GM19438 (cell line): ENCODE measurements at regions not wholly inside any gene's neighbourhood (a gene's known extent, or its start where the extent isn't known, plus 50 kb on each side); places are given as distances from the start of the nearest gene placed in this dataset.

ENCODE experiments used
- ATAC-seq: cut with Tn5 transposase; IDR thresholded peaks from one replicate; pipeline ENCODE4 v1.9.1; 2021; ENCODE audit warnings: low read depth; ENCODE audit not compliant: unreplicated experiment

- ATAC-seq: no peak
Measured at GRCh38 chr2:139214801-139215200, 434.6 kb upstream of the NXPH2 start.

- no peak for ATAC-seq
Measured at GRCh38 chr2:139209586-139209985, 429.4 kb upstream of the NXPH2 start.

GRCh38 chr2:139201516-139201915, 421.3 kb upstream of the NXPH2 start:
- no peak for ATAC-seq

- ATAC-seq: no peak
Measured at GRCh38 chr2:139196754-139197153, 416.6 kb upstream of the NXPH2 start.

GRCh38 chr2:139194546-139194945, 414.4 kb upstream of the NXPH2 start:
- ATAC-seq: no peak

GRCh38 chr2:139177041-139177440, 396.9 kb upstream of the NXPH2 start:
- no peak for ATAC-seq

GRCh38 chr2:139175510-139175909, 395.3 kb upstream of the NXPH2 start:
- no peak for ATAC-seq

- no peak for ATAC-seq
Measured at GRCh38 chr2:139170406-139170805, 390.2 kb upstream of the NXPH2 start.

GRCh38 chr2:139165601-139166000, 385.4 kb upstream of the NXPH2 start:
- no peak for ATAC-seq

GRCh38 chr2:139165041-139165440, 384.9 kb upstream of the NXPH2 start:
- no peak for ATAC-seq

GRCh38 chr2:139162957-139163356, 382.8 kb upstream of the NXPH2 start:
- ATAC-seq: no peak

- ATAC-seq: no peak
Measured at GRCh38 chr2:139162456-139162855, 382.3 kb upstream of the NXPH2 start.

- ATAC-seq: no peak
Measured at GRCh38 chr2:139160836-139161235, 380.6 kb upstream of the NXPH2 start.

- no peak for ATAC-seq
Measured at GRCh38 chr2:139159177-139159576, 379.0 kb upstream of the NXPH2 start.

GRCh38 chr2:139156730-139157129, 376.5 kb upstream of the NXPH2 start:
- no peak for ATAC-seq

- no peak for ATAC-seq
Measured at GRCh38 chr2:139155991-139156390, 375.8 kb upstream of the NXPH2 start.

- ATAC-seq: no peak
Measured at GRCh38 chr2:139142252-139142880, 362.2 kb upstream of the NXPH2 start.

GRCh38 chr2:139124271-139124670, 344.1 kb upstream of the NXPH2 start:
- no peak for ATAC-seq

GRCh38 chr2:139123795-139124194, 343.6 kb upstream of the NXPH2 start:
- no peak for ATAC-seq

- ATAC-seq: no peak
Measured at GRCh38 chr2:139122711-139123158, 342.5 kb upstream of the NXPH2 start.

GRCh38 chr2:139099721-139100120, 319.5 kb upstream of the NXPH2 start:
- ATAC-seq: no peak

GRCh38 chr2:139098961-139099360, 318.8 kb upstream of the NXPH2 start:
- ATAC-seq: no peak

GRCh38 chr2:139083121-139083520, 302.9 kb upstream of the NXPH2 start:
- ATAC-seq: no peak
